Breast epithelium (tissue), 3 donors: ENCODE measurements at regions not wholly inside any gene's neighbourhood (a gene's known extent, or its start where the extent isn't known, plus 50 kb on each side); places are given as distances from the start of the nearest gene placed in this dataset.

ENCODE experiments used
- CTCF ChIP-seq, 3 donors: fragments of 450-650 bp; IDR thresholded peaks; one replicate each; pipeline ENCODE4 v1.5.1; 2016 to 2017; ENCODE audit warnings: antibody characterized with exemption in 3 of 3, mild to moderate bottlenecking in 3 of 3, moderate library complexity in 3 of 3
- POLR2AphosphoS5 ChIP-seq, 3 donors: sonication (generic); formaldehyde crosslinking; IDR thresholded peaks; one replicate each; pipeline ENCODE4 v1.6.1; 2017; ENCODE audit warnings: antibody characterized with exemption in 3 of 3

- no peak for TF ChIP-seq POLR2AphosphoS5 (IDR thresholded peaks at IDR 0.05)
- no peak for TF ChIP-seq CTCF (IDR thresholded peaks at IDR 0.05)
Measured at GRCh38 chr15:66882251-66883020, 180.4 kb downstream of the SMAD6 start.
